ENCODE measurements at regions not wholly inside any gene's neighbourhood (a gene's known extent, or its start where the extent isn't known, plus 50 kb on each side); places are given as distances from the start of the nearest gene placed in this dataset.
A peak's percentile ranks its signal among the peaks of the same experiment; 100 is the strongest.

DNA sequence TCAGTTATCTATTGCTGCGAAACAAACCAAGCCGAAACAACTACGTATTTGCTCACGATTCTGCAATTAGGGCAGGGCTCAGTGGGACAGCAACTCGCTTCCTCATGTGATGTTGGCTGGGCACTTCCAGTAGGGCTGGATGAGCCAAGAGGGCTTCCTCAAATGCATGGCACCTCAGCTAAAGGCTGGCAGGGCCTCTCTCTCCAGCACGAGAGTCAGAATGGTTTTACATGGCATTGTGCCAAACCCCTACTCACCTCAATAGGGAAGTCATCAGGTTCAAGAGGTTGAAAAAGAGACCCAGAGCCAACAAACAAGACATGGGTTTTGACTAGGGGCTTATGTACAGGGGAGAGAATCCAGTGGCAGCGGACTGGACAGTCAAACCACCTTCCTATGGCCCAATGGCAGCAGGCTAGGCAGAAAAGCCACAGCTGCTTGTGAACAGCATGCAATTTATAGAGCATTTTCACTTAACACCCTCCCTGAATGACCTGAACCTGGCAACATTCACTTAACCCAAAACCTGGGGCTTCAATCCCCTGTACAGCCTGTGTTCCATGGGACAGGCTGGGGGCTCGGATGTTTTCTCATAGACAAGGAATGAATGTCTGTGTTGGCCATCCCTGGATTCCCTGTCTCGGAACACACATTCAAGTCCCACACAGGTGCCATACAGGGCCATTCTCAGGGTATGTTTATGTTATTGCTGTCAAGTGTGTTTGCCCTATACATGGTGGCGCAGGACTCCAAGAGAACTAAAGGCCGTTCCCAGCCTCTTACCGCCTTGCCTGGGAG lies 154.2 kb upstream of the NAV2 start:
- DNase-seq = no peak

DNA sequence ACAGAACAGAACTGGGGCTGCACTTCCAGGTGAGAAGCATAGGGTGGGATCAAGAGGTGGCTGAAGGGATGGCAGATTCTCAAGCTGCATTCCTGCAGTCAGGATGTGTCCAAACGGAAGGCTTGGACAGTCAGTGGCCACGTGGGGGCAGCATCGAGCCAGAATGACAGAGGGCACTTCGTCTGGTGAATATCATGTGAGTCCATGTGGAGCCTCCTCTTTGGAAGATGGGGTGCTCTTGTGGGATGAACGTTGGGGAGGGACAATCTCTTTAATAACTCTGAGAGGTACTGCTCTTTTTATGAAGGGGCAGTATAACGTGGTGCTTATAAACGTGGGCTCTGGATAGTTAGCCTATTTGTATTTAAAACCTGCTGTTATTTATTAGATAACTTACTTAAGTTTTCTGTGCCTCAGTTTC lies 154.9 kb upstream of the NAV2 start:
- peak; percentile 62 for DNase-seq

DNA sequence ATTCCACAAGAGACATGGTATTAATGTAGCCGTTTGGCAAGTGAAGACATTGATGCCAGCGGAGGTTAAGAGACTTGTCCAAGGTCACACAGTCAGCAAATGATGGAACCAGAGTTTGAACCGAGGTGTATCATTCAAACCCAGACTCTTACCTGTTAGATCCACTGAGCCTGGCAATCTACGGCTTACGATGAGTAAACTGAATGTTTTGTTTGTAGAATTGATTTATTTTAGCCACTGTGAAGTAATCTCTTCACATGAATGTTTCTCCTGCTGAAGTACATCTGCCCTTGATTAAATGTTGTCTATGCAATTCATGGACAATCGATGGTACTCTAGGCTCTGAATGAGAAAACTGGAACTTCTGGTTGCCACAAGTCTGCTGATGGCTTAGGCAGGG lies 155.5 kb upstream of the NAV2 start:
- DNase-seq = no peak

DNA sequence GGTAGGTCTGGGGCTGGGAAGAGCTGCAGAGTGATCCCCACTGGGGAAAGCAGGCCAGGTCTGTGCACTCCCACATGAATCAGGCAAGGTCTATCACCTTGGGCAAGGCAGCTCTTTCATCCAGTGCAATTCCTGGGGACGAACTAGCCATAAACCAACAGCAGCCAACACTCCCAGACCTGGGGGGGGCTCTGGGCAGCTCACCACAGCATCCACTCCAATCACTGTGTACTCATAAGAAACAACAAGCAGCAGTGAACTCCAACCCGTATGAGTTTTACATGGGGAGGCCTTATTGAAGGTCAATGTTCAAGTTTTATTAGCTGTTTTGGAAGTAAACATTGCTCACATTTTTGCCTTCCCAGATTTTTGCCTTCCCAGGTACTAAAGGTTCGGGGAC lies 157.4 kb upstream of the NAV2 start:
- DNase-seq = no peak

DNA sequence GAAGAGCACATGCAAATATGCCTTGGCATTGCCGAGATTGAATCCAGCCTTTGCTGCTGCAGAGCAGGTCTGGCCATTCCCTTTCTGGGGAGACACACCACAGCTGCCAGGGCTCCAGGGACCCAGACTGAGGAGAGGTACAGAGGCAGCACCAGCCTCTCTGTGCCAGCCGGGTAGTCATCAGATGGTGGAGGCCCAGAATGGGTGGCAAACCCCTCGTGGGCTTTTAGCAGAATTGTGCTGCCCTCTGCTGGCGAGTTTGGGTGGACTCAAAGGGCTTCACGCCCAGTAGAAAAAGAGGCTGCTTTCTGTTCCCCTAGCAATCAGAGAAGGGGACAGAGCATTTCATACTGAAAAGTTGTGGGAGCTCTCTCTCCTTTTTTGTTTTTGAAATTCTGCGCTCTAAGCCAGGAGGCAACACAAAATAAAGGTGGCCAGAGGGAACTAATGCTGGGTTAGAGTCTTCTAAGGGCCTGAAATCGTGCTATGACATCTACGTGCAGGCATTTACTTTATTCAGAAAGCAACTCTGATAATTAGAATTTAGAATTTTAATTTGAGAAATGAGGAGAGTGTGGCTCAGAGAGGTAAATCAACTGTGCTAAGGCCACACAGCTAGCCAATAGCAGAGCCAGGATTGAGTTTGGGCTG lies 158.8 kb upstream of the NAV2 start:
- peak; percentile 60 for DNase-seq

DNA sequence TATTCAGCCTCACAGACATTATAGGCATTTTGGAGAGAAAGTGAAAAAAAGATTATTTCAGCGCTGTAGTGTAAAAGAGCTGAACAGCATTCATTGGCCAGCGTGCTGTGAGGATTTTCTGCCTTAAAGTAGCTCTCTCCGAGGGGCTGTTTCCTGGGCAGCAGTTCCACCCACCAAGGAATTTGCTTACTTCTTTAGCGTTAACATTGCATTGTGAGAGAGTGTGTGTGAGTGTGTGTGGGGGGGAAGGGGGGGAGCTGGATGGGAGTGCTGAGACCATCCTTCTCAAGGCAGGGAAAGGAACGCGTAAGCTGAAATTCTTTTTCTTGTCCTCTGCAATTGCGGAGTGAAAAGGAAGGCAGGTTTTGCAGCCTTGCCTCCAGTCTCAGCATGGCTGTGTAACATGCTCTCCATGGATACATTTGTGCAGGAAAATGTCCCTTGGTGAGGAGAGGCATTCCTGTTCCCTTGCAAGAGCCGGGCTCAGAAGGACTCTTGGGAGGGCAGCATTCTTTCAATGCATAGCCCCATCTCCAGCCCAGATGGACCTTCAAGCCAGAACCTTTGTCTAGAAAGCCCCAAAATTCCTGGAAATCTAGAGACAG lies 159.9 kb upstream of the NAV2 start:
- DNase-seq = no peak

DNA sequence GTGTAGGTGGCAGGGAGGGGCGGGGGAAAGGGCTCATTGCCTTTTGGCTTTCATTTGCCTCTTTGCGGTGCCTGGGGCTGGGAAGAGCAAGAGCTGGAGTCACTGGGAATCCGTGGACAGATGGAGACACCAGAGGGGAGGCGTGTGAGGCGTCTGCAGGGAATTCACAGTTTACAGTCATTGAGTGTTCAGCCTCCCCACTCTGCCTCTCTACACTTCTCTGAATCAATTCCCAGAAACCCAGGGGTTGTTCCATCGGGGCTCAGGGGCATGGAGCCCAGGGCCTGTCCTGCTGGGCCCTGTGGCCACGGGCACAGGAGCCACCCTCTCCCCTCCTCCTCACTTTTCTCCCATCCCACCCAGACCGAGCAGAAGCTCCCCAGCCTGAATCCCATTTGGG lies 160.5 kb upstream of the NAV2 start:
- no peak for DNase-seq

DNA sequence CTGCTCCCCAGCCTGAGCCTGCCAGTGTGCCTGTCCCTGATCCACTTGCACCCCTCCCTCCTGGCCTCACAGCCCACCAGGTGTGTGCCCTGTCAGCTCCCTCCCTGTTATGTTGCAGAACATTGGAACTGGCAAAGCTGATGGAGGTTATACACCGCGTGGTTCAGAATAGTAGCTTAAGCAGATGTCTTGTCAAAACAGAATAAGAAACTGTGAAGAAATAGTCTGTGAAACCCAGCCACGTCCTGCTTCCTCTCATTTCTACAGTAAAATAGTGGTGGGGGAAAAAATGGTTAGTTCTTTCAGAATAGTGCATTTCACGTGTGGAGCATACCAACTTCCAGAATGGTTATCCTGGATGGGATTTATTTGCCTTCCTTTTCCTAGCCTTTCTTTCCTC lies 161.2 kb upstream of the NAV2 start:
- DNase-seq = no peak

DNA sequence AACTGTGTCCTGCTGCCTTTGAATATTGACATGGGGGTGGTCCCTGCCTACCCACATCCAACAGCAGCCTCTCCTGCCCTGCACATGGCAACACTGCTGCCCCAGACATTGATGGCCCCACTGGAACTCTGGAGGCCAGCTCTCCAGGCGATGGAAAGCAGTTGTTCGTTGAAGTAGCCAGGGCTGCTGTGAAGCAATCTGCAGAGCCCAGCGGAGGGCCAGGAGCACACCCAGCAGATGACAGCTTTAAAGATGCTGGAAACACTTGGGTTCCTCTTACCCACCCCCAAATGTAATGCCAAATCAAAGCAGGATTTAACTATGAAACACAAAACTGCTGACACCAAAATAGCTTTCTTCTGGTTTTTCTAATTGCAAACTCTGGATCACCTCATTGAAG lies 165.6 kb upstream of the NAV2 start:
- no peak for DNase-seq

DNA sequence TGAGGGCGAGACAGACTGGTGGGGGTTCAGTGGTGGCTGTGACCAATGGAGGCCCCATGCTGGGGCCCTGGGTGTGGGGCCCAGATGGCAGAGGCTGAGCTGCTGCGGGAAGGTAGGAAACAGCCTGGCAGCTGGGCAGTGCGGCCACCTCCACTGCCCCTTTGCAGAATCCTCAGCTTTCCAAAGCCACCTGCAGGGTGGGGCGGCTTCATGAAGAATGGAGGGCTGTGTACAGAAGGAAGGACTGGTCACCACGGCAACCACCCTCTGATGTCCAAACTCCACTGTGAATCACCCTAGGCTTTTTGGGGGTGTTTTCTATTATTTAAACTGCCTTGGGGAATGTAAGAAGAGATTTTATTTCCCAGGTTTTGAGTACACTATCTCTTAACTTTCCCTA lies 166.3 kb upstream of the NAV2 start:
- no peak for DNase-seq

DNA sequence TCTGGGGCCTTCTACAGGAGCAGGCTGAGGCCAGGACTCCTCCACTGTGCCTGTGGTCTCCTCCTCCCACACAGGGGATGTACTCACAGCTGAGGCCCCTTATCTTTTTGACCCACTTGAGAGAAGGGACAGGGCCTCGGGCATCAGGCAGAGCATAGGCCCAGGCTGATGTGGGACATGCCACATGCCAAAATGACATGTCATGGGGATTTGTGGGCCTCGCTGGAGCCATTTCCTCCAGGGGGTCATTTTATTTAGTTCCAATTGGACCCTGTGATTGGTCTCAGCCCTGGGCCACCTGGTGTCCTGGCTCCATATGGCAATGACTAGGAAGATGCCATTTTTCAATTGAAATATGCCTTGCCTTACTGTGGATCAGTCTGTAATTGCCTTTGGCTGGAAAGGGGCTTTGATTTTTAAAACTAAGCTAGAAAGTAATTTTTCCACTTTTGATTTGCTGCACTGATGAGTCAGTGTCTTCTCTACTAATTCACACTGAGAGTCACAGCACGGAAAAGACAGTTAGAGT lies 171.1 kb upstream of the NAV2 start:
- no peak for DNase-seq

DNA sequence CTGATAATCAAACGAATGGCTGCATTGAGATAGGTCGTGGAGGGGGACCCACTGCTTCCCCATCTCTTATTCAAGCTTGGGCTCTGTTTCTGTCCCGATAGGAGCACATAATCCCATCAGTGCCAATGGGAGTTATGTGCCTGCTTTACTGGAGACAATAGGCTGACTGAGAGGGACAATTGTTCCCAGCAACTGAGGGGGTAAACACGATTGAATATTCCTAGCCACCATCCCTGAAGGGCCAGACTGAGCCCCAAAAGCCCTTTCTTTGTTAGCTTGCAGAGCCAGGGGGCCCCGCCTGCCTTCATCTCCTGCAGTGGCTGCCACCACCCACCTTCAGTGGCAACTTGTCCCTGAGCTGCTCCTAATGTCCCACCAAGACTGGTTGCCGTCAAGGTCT lies 172.8 kb upstream of the NAV2 start:
- DNase-seq = no peak

DNA sequence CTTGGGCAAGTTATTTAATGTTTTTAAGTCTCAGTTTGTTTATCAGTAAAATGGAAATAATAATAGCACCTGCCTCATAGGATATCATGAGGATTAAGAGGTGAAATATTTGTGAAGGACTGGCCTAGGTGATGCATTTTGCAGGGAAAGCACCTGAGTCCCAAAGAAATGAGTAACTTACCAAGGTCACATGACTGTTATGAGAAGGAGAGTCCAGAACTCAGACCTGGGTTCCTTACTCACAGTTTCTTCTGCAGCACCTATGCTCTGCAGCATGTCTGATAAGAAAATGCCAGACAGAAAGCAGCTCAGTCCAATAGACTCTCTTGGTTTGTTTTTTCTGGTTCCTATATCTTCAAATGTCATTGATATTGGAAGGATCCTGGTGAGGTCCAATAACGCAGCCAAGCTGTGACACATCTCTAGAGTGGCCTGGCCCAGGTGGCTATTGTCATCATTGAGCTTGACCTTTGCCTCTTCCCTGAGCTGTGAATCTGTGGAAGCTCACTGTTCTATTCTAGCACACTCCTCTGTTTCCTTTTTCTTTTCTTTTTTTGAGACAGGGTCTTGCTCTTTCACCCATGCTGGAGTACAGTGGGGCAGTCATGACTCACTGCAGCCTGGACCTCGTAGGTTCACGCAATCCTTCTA lies 174.7 kb upstream of the NAV2 start:
- DNase-seq = no peak

DNA sequence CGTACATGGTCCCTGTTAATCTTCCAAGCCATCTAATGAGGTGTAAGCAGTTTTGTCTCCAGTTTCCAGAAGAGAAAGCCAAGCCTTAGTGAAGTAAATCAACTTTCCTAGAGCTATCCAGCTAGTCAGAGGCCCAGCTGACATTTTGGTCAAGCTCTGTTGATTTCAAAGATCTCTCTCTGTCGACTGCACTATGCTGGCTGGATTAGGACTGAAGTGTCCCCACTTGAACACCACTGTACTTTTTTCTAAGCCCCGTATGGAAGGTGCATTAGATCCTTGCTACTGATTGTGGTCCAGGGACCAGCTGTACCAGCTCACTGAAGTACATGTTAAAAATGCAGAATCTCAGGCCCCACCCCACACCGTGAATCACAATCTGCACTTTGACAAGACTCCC lies 176.5 kb upstream of the NAV2 start:
- DNase-seq = no peak

DNA sequence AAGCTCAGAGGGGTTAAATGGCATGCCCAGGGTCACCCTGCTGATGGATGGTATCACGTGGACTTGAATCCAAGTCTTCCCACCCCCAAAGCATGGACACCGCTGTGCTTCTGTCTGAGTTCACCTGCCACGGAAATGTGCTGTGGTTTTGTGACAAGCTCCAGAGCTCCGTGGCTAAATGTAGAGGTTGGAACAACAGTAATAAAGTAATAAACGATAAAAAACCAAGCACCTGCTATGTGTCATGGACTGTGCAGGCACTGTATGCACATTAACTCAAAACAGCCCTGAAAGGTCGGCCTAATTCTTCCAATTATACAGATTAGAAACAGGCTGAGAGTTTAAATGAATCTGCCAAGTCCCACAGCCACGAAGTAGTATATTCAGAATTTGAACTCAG lies 182.1 kb upstream of the NAV2 start:
- no peak for DNase-seq

DNA sequence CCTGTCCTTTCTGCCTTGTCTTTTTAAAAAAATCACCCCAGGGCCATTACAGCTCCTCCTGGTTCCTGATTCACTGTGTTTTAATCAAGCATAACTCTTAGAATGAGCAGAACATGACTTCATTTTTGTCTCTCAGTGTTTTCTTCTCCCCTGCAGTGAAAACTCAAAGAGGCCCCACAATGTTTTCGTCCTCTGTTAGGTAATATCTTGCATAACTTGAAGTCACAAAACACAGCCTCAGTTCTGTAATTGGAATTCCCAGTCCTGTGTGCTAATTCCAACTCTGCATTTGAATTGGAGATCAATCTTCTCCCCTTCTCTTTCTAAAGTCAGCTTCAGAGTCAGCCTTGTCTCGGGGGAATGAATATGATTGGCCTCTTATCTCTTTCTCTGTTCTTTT lies 186.5 kb upstream of the NAV2 start:
- DNase-seq = no peak

DNA sequence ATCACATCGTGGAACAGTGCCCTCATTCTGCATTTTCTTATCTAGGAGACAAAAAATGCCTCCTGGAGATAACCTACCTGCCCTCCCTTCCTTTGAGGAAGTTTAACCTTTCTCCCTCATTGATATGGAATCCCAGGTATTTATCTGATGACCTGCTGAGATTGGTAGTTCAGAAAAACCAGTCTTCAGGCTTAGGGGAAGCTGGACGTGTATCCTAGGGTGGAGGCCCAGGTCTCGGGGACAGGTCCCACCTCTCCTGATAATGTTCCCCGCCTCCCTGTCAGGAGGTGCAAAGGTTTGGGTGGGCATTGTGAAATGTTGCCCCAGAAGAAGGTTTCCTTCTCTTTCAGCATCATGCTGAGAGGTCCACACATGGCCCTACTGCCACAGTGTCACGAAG lies 186.9 kb upstream of the NAV2 start:
- DNase-seq = no peak

DNA sequence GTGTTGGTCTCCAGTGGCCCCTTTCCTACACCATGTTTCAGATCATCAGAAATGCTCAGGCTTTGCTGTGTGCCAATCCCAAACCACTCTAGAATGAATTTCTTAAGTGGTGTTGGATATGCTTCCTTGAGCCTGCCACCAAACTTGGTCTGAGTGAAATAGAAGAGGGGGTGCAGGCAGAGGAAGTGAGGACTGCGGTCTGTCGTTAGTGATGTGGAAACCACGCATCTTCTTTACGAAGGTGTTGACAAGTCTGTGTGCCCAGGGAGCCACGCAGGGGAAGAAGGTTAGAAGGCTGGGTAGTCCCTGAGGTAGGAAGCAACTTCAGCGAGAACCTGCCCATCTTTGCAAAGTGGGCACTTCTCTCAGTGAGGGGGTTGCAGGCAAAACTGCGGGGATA lies 187.4 kb upstream of the NAV2 start:
- no peak for DNase-seq

DNA sequence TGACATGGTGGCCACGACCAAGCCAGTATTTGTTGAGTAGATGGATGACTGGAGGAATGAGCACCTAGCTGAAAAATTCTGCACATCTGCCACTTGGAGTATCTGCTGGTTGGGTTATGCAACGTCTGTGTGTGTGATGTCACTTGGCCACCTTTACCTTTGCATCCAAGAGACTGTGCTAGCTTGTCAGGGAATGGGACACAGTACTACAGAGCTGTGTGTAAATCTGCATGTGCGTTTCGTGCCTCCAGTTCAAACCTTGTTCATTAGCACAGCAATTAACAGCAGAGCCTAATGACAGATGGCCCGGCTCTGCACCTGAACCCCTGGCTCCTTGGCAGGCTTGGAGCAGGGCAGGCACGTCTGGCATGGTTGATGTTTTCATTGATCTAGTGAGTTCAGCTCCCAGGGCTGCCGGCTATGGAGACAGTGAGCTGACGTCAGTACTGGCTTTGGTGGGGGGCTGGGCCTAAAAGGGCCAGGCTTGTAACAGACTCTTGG lies 188.4 kb upstream of the NAV2 start:
- no peak for DNase-seq

DNA sequence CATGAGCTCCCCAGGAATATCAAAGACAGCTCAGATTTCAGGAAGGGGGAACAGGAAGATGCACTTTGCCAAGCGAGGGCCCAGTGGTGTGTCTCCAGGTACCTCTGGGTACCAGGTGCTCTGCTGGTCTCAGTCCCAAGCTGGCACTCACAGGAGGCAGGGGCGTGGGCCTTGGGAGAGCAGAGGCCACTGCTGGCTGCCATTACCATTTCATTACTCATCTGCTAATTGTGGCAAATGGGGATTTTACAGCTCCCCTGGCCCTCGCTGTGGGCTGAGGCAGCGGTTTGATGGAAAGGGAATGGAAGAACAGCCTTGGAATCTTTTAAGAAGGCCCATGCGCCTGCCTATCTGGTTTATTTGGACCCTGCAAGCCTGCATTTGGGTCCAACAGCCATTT lies 192.0 kb upstream of the NAV2 start:
- no peak for DNase-seq

DNA sequence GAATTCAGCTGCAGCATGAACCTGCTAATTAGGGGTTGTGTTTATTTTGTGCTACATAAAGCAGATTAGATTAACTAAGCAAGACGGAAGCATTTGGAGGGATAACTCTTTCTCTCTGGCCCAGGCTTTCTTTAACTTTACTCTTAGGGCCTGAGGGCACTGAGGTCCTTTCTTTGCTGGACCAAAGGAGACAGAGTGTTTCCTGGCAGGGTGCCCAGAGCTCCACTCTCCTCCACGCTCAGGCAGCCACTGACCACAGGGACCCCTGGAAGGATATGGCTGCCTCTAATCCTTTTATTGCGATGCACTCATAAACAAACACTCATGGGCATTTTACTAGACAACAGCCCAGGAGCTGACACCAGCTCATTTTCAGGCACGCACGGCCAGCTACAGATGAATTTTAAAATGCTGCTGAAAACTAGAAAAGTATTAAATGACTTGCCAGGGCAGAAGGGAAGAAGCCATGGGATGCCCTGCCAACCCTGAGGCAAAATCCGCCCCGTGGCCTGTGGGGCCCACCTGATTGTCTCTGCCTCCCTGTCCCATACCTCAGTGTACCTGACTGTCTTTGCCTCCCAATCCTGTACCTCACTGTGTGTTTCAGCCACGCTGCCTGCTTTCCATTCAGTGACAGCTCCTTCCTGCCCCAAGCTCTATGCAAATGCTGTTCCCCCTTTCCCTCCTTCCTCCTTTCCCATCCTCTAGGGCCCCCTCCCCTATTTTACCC lies 192.6 kb upstream of the NAV2 start:
- DNase-seq = no peak

DNA sequence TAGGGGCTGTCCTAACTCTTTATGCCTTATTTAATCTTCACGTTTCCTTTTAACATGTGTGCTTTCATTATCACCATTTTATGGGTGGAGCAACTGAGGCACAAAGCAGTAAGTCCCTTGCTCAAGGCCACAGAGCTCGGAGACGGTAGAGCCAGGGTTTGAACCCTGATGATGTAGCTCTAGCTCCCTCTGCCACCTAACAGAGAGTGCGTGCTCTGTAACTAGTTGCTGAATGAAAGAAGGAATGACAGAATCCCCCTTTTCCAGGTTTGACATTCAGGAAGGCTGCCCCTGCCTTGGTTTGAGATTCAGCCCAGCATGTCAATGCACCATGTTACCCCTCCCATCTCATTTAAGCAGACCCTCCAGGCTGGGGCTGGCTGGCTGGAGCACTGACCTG lies 193.3 kb upstream of the NAV2 start:
- DNase-seq = no peak

DNA sequence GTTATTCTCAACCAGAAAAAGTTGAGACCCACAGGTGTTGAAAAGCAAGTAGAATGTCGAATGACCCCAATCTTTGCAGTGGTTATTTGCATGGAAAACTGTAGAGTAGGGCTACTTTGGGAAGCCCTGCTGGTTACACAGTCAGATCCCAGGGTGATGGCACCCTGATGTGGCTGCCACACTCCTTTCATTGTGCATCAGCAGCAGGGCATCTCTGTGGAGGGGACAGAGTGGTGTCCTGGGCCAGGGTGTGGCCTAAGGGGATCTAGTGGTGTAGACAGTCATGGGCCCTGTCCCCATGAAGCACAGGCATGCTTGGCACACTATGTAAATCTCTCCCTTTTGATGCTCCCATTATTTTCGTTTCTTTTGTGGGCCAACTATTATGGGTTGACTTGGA lies 199.4 kb upstream of the NAV2 start:
- no peak for DNase-seq
